ENCODE measurements at regions not wholly inside any gene's neighbourhood (a gene's known extent, or its start where the extent isn't known, plus 50 kb on each side); places are given as distances from the start of the nearest gene placed in this dataset.

DNA sequence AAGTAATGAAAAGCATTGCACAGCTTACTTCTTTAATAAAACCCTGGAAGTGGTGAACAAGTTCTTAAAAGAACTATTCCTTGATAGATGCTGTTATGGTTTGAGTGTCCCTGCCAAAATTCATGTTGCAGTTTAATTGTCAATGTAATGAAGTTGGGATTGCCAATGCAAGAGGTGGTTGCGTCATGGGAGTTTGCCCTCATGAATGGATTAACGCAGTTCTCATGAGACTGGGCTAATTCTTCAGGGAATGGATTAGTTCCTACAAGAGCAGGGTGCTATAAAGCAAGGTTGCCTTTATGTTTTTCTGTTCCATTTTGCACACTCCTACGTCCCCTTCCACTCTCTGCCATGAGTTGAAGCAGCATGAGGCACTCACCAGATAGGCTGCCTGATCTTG lies 446.7 kb upstream of the B3GALT2 start:
- no TSS peak for BruUV-seq (replicated peaks)
- Mint-ChIP-seq H3K4me1 (ENCODE audit: insufficient read depth, unreplicated experiment) (peaks cover 4% of the 10 kb centered on the region), H3K4me3 (ENCODE audit: unreplicated experiment) (no peak overlapping the region), H3K27me3 (ENCODE audit: insufficient read depth, unreplicated experiment) (no peaks in the 10 kb centered on the region), H3K9me3 (ENCODE audit: unreplicated experiment) (no peaks in the 10 kb centered on the region), H3K36me3 (ENCODE audit: insufficient read depth, unreplicated experiment) (no peaks in the 10 kb centered on the region), H3K27ac (ENCODE audit: low read depth, unreplicated experiment) (no peak overlapping the region)
- POLR2A ChIA-PET = no interaction called here
- no peak for DNase-seq (ENCODE audit: unreplicated experiment)
- no peak for TF ChIP-seq CTCF (IDR thresholded peaks at IDR 0.05; ENCODE audit: unreplicated experiment)
- CTCF ChIA-PET = no interaction called here
- intact Hi-C loops (cut with micrococcal nuclease) = no loop called here

DNA sequence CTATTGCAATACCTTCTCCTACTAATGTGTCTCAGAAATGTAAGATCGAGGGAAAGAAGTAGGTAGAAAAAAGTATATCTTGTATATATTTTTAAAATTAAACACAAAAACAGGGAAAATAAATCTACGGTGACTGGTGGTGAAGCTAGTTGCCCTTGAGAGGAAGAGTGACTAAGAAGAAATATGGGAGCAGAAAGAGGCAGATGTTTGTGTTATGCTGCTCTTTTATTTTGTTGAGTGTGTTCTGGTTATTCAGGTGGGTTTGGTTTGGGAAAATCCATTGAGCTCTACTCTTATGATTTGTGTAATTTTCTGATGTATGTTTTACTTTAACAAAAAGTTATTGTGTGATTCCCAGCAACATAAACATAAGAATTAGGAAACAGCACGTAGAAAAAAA lies 444.9 kb upstream of the B3GALT2 start:
- no peak overlapping the region for H3K27ac Mint-ChIP-seq (ENCODE audit: low read depth, unreplicated experiment)
- no peak for TF ChIP-seq CTCF (IDR thresholded peaks at IDR 0.05; ENCODE audit: unreplicated experiment)
- no peaks in the 10 kb centered on the region for H3K27me3 Mint-ChIP-seq (ENCODE audit: insufficient read depth, unreplicated experiment)
- no peak for DNase-seq (ENCODE audit: unreplicated experiment)
- CTCF ChIA-PET = interaction anchor here (1.6 to 1.7 kb wide), 2 partner anchors 9 to 10 kb away, joined by 4 to 5 read pairs; no protein-coding TSS in a partner anchor
- no TSS peak for BruUV-seq (replicated peaks)
- H3K4me3 Mint-ChIP-seq (ENCODE audit: unreplicated experiment) = no peak overlapping the region
- no peaks in the 10 kb centered on the region for H3K36me3 Mint-ChIP-seq (ENCODE audit: insufficient read depth, unreplicated experiment)
- intact Hi-C loops (cut with micrococcal nuclease) = no loop called here
- no peaks in the 10 kb centered on the region for H3K9me3 Mint-ChIP-seq (ENCODE audit: unreplicated experiment)
- POLR2A ChIA-PET = interaction anchor here (0.6 to 1.0 kb wide), 2 partner anchors 10 to 1697 kb away, joined by 3 read pairs; no protein-coding TSS in a partner anchor
- peaks cover 4% of the 10 kb centered on the region for H3K4me1 Mint-ChIP-seq (ENCODE audit: insufficient read depth, unreplicated experiment)

GRCh38 chr1:193629875-193630274 lies 443.5 kb upstream of the B3GALT2 start:
- Mint-ChIP-seq H3K36me3 (ENCODE audit: insufficient read depth, unreplicated experiment) (no peaks in the 10 kb centered on the region), H3K27me3 (ENCODE audit: insufficient read depth, unreplicated experiment) (no peaks in the 10 kb centered on the region), H3K9me3 (ENCODE audit: unreplicated experiment) (no peaks in the 10 kb centered on the region), H3K27ac (ENCODE audit: low read depth, unreplicated experiment) (no peak overlapping the region), H3K4me3 (ENCODE audit: unreplicated experiment) (no peak overlapping the region), H3K4me1 (ENCODE audit: insufficient read depth, unreplicated experiment) (peaks cover 8% of the 10 kb centered on the region)
- ChIA-PET POLR2A (interaction anchor here (0.7 kb wide), 1 partner anchor 241 kb away, joined by 3 read pairs; no protein-coding TSS in a partner anchor), CTCF (interaction anchor here (1.6 to 1.7 kb wide), 2 partner anchors 8 to 10 kb away, joined by 4 to 5 read pairs; no protein-coding TSS in a partner anchor)
- no peak for TF ChIP-seq CTCF (IDR thresholded peaks at IDR 0.05; ENCODE audit: unreplicated experiment)
- intact Hi-C loops (cut with micrococcal nuclease) = no loop called here
- no TSS peak for BruUV-seq (replicated peaks)
- DNase-seq (ENCODE audit: unreplicated experiment) = no peak

DNA sequence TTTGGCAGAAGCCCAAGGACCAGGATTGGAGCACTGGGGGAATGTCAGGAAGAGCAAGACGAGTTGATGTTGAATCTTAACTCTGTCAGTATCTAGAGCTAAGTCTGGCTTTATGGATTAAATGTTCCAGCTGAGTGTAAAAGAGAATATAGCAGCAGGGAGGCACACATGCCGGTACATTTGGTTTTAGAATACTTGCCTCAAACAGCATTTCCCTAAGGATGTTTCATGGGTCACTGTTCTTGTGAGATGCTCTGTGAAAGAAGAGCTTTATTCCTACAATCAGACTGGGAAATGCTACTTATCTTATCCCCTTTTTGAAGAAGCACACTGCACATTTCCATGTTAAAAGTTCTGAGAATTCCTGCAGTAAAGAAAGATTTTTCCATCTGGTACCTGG lies 440.3 kb upstream of the B3GALT2 start:
- Mint-ChIP-seq H3K36me3 (ENCODE audit: insufficient read depth, unreplicated experiment) (no peaks in the 10 kb centered on the region), H3K4me1 (ENCODE audit: insufficient read depth, unreplicated experiment) (peaks cover 10% of the 10 kb centered on the region), H3K27me3 (ENCODE audit: insufficient read depth, unreplicated experiment) (no peaks in the 10 kb centered on the region), H3K4me3 (ENCODE audit: unreplicated experiment) (no peak overlapping the region), H3K9me3 (ENCODE audit: unreplicated experiment) (no peaks in the 10 kb centered on the region), H3K27ac (ENCODE audit: low read depth, unreplicated experiment) (no peak overlapping the region)
- no peak for DNase-seq (ENCODE audit: unreplicated experiment)
- TF ChIP-seq CTCF (IDR thresholded peaks at IDR 0.05; ENCODE audit: unreplicated experiment) = no peak
- no TSS peak for BruUV-seq (replicated peaks)
- intact Hi-C loops (cut with micrococcal nuclease) = no loop called here
- POLR2A ChIA-PET = interaction anchor here (0.6 to 1.9 kb wide), 3 partner anchors 11 to 1120 kb away, joined by 4 to 7 read pairs (median 4); no protein-coding TSS in a partner anchor
- CTCF ChIA-PET = interaction anchor here (0.5 to 1.4 kb wide), 4 partner anchors 15 to 1850 kb away, joined by 3 to 6 read pairs (median 3); no protein-coding TSS in a partner anchor
